DMS 273 (cell line): ENCODE measurements at regions not wholly inside any gene's neighbourhood (a gene's known extent, or its start where the extent isn't known, plus 50 kb on each side); places are given as distances from the start of the nearest gene placed in this dataset.
"Not testable (repeated sequence)": the region's sequence is repeated elsewhere in the genome, so short reads cannot be mapped to it uniquely, and the experiment has no call there.

Source experiments
- DNase-seq: peaks from one replicate; lab custom pipeline; 2025; ENCODE audit not compliant: unreplicated experiment; lab: John Stamatoyannopoulos, UW

DNA sequence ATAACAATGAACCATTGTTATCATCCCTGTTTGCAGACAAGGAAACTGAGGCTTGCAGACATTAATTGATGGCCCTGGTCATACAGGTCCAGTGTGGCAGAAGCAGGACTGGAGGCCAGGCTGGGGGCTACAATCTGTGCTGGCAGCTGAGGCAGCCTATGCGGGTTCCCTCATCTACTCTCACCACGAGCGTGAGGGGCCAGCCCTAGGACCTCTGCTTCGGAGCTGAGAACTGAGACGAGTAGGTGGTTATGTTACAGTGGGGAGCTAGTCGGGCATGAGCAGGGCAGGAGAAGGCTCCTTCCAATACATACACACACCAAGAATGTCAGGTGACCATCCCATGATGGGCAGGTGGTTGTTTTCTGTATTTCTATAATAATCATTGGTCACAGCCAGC, 82.2 kb upstream of the ASB18 start:
- no peak for DNase-seq

DNA sequence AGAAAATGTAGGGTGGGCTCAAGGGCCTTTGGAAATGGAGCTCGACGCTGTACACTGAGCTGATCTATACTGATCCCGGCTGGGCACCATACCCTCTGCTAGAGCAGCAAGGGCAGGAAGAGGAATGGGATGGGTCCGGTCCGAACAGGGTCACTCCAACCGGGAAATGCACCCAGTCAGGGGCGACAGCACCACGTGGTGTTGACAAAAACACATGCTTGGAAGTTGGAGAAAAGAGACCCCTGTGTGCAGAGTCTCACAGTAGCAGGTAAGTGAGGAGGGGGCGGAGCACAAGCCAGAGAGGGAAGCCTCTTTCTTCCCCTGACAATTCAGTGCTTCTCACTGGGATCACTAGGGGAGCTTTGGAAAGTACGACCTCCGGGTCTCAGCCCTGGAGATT, 84.1 kb upstream of the ASB18 start:
- DNase-seq = no peak

GRCh38 chr2:236348976-236349375, 84.8 kb upstream of the ASB18 start:
- no peak for DNase-seq

GRCh38 chr2:236350426-236350825, 86.2 kb upstream of the ASB18 start:
- no peak for DNase-seq

GRCh38 chr2:236351966-236352525, 87.8 kb upstream of the ASB18 start:
- DNase-seq = no peak

DNA sequence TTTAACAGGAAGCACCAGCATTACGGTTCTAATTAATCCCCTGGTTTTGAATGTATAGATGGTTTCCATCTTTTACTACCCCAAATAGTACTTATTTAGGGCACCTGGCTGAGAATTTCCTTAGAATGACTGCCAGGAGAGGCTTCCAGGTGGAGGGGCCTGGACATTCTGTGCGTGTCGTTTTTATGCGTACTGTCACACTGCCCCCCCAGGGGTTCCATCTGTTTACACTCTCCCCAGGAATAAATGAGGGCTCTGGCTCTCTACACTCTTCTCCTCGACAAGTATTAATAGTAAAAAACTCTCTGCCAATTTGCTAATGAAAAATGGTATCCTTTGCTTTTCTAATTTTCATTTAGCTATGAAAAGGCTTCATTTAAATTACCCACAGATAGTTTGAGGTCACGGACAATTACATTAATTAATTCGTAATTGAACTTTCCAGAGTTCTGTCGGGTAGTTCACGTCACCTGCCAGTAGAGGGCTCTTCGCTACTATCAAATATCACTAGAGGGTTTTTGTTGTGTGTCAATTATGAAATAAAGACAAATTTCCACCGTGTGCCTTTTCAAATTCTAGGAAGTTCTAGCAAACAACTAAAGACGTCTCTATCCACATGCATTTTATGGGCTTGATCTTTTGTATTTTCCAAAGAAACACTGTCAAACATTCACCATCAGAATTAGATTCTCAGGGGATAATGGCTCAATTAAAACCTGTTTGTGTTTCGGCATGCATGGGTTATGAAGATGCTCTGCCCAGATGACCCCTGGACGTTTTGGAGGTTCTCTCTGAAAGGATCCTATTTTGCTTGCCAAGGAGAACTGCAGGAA, 88.8 kb upstream of the ASB18 start:
- peak; percentile 77 for DNase-seq

DNA sequence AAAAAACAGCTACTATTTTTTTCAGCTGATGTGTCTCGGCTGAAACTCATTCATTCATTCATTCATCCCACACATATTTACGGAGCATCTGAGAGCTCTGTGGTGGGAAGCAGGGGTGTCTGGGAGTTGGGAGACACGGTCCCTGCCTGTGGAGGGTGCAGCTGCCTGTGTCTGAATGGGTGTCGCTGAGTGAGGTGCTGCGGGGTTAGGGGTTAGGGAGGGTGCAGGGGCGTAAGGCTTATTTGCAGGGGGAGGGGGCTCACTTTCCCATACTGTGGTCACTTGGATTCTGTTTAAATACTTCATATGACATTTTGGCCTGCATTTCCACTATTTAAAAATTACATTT, 89.4 kb upstream of the ASB18 start:
- DNase-seq = no peak

GRCh38 chr2:236354056-236354940, 90.1 kb upstream of the ASB18 start:
- no peak for DNase-seq

DNA sequence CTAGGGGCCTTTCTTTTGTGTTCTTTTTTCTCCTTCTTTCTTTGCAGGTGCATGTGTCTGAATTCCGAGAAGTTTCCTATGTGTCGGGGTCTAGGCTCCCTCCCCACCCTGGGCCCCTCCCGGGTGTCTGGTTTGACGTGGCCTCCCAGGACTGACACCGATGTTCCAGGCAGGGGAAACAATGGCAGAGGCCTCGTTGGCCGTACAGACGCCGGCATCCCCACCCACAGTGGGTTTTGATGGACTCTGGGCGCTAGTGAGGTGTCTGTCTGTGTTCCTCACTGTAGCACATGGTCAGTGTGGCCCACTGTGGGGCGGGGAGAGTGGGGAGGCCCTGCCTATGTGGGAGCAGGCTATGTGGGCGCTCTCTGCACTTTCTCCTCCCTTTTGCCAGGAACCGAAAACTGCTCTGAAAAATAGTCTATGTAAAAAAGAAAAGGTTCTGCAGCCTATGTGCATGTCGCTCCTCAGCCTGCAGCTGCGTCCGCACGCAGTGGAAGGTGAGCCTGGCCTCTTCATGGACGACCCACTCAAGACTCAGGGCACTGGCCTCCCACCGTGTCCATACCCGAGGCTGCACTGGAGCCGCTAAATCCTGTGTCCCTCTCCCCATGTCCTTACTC, 90.9 kb upstream of the ASB18 start:
- no peak for DNase-seq

DNA sequence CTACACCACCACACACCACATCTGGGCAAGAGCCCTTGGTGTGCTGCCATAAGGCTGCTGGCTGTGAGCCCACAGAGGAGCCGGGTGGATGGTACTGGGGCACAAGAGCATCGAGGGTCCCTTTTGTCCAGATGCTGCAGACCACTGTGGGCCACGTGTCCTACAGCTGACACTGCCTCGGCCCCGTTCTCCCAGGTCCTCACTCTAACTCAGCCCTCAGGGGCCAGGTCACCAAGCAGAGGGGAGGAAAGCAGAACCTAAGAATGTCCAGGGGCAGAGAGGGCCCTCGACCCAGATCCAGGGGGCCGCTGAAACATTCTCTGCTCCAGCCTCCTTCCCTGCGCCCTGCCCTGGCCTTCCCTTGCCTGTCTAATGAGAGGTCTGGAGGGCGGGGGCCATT, 91.7 kb upstream of the ASB18 start:
- DNase-seq = peak; percentile 31

DNA sequence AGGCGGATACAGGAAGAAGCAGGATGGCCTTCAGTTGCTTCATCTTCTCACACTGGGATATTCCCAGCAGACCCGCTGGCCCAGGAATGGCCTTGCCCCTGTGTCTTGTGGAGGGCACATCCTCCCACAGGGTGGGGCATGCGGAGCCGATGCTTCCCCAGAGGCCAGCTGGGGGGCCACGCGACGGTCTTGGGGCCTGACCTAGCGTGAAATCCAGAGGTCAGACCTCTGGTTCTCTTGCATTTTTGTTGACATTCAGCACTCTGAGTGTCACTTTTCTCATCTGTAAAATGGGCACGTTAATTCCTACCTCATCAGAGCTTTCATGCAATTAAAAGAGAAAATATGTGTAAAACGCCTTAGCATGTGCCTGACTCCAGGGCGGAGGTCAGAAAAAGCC, 92.1 kb upstream of the ASB18 start:
- not testable (repeated sequence) for DNase-seq

- DNase-seq = not testable (repeated sequence)
These were observed 94.3 kb upstream of the ASB18 start for GRCh38 chr2:236358482-236358881.

DNA sequence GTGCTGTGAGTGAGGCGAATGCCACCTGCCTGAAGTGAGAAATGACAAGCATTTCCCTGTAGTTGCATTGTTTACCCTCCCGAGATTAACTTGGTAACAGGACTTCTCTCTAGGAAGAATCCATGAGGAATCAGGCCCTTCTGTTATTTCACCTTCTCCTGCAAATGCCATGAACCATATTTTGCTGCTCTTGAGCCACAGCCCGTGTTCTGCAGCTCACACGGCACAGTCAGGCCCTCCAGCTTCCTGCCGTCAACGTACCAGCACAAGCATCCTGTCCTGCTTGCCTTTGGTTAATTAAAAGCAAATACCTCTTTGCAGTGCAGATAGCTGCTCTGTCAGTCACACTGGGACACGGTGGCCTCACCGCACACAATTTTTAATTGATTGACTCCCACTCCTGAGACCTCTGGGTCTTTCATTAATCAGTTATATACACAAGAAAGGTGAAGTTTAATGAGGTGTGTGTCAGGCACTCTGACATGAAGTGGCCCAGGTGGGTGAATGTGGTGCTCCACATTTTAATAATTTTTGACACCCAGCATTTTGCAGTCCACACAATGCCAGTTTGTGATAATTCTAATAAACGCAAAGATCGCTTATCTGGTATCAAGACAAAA, 95.3 kb upstream of the ASB18 start:
- no peak for DNase-seq

GRCh38 chr2:236360496-236360895, 96.3 kb upstream of the ASB18 start:
- DNase-seq = no peak

- no peak for DNase-seq
These were observed 99.6 kb upstream of the ASB18 start for GRCh38 chr2:236363711-236364277.

DNA sequence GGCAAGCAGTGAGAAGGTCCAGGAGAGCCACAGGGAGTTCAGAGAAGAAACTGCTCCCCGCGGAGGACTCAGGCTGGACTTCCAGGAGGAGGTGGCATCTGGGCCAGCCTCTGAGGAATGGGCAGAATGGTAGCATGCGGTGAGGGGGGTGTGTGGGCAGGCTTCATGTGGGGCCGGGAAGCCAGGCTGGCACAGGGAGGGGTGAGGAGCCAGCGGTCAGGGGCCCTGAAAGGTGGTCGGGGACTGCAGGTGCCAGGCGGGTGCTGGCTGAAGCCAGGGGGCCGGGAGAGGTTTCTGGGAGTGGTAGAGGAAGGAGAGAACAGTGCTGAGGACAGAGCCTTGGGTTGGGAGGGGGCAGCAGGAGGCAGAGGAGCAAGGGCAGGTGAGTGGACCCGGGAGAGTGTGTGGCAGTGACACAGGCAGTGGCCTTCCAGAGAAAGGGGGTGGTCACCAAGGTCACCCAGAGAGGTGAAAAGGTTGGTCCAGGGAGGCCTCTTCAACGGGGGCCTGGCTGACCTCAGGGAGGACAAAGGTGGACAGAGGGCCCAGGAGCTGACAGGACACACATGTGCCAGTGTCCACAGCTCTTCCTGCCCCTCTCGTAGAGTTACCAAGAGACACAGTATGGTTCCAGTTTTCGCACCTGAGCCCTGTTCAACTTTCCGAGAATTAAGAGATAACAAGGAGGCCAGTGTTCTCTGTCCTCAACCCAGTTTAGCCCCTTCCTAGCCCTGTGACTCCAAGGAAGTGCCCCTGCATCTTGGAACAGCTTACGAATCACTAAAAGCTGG, 101.2 kb upstream of the ASB18 start:
- DNase-seq = no peak

DNA sequence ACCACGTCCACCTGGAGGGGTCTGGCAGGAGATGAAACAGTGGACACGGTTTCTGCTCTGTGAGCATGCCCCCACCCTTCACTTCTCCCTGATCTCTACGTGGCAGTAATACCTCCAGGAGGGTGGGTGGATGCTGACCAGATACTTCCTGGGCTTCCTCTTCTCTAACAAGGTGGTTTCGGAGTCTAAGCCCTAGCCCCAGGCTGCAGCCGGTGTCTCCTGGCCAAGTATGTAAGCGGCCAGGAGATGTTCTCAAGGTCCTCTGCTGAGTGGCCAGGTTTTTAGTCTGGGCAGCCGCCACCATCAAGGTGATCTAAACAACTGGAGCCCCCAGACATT, 101.8 kb upstream of the ASB18 start:
- DNase-seq = no peak

DNA sequence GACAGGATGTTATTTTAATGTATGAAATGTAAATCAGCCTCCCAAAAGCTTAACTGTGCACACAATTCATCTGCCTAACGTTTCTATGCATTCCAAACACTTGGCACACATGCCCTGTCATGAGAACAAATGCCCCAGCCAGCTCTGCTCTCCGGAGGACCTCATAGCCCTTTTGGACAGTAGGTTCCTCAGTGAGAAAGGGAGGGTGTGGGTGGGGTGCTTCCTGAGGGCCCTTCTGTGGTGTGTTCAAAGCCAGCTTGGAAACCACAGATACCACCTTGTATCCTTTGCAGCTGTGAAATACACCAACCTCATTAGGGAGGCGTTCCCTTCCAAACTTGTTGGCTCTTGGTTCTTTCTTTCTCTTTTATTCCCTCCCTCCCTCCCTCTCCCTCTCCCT, 102.2 kb upstream of the ASB18 start:
- DNase-seq = no peak

DNA sequence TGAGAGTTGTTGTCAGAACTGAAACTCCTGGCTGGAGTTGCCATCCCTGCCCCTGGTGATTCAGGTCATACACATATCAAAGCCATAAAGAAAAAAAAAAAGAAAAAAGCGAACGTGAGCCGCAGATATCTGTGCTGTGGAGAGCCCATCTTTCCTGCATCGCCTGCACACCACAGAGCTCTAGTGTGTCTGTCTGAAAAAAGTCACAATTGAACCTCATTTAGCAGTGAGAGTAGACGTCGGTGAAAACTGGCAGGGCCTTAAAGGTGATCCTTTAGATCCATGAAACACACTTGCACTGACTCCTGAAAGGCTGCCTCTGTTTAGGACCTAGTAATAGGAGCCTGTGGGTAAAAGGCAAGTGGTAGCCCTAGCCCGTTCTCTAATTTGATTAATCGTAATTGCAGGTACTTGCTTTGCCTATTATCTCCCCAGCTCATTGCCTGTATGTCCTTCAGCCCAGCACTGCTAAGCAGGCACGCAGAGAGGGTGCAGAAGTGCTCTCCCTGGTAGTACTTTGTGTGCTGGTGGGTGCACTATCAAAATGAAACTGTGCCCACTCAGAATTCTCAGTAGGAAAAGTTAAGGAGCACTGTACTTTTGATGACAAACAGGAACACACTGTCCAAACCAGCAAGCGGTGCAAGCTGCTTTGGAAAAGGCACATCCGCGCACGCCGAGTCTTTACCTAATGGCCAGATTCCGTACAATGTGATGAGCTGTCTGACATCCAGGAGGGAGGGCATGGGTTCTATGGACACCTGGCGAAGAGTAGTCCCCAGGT, 103.5 kb upstream of the ASB18 start:
- DNase-seq = no peak
